Gastrocnemius medialis (tissue), 4 donors: ENCODE measurements at regions not wholly inside any gene's neighbourhood (a gene's known extent, or its start where the extent isn't known, plus 50 kb on each side); places are given as distances from the start of the nearest gene placed in this dataset.

Experiments
- CTCF ChIP-seq, 5 experiments: fragments of 450-650 bp in 3 of 5; fragments of 200-600 bp in 2 of 5; sonication (generic) in 2 of 5; IDR thresholded peaks in 4 of 5; conservative IDR thresholded peaks in 1 of 5; 1 replicate in 4 of 5; 2 replicates in 1 of 5; pipeline ENCODE4 v1.5.1; 2016 to 2019; ENCODE audit warnings: antibody characterized with exemption in 5 of 5, mild to moderate bottlenecking in 3 of 5, moderate library complexity in 3 of 5
- POLR2A ChIP-seq, 2 donors: fragments of 450-650 bp; IDR thresholded peaks; one replicate each; pipeline ENCODE4 v1.6.1; 2017; ENCODE audit warnings: antibody characterized with exemption in 2 of 2, mild to moderate bottlenecking in 2 of 2, moderate library complexity in 2 of 2

GRCh38 chr1:55353707-55354620 is 138.8 kb upstream of the USP24 start:
- TF ChIP-seq CTCF (IDR thresholded peaks at IDR 0.05 in 4 of 5, conservative IDR thresholded peaks at IDR 0.05 in 1 of 5) (no peak), POLR2A (IDR thresholded peaks at IDR 0.05) (no peak)
